ENCODE measurements at regions not wholly inside any gene's neighbourhood (a gene's known extent, or its start where the extent isn't known, plus 50 kb on each side); places are given as distances from the start of the nearest gene placed in this dataset.

DNA sequence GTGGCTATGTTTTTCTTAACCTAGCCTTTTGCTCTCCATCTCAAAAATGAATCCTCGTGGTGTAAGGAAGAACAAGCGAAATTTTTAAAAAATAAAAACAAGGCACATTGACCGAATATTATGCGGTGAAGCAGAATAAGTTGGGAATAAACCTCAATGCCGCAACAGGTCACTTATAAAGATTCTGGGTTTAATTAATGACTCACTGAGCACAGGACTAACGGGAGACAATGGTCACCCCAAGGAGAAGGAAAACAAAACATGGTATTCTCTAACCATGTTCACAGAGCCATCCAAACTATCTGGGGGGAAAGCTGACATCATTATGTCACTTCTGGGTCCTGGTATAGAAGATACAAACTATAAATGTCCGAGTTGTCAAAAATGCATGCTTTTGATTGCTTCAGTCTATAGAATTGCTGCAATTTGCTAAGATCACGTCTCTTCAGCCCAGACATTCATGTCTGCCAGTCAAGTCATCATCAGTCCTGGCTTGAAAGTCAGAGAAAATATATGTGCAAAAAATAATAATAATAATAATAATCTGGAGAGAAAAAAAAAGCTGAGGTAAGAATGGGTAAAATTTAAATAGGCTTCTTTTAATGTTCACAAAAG lies 280.6 kb downstream of the NR2F1-AS1 start:
- POLR2A ChIA-PET: no interaction called here
- CTCF ChIA-PET: no interaction called here
- H3K9me3 ChIP-seq (replicated peaks; ENCODE audit: control insufficient read depth, insufficient read depth, low read length): no peaks in the 10 kb centered on the region
- TF ChIP-seq POLR2AphosphoS5 (IDR thresholded peaks at IDR 0.05; ENCODE audit: insufficient read depth, low read depth, low read length): no peak
- TF ChIP-seq MYC (IDR thresholded peaks at IDR 0.05; ENCODE audit: low read depth, low read length): no peak
- no peak for TF ChIP-seq GATA2 (IDR thresholded peaks at IDR 0.05; ENCODE audit: insufficient read depth, insufficient read length, low read depth, low read length)
- TF ChIP-seq, protein P1, sequence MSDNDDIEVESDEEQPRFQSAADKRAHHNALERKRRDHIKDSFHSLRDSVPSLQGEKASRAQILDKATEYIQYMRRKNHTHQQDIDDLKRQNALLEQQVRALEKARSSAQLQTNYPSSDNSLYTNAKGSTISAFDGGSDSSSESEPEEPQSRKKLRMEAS (IDR thresholded peaks at IDR 0.05; ENCODE audit: insufficient read depth, insufficient read length): no peak
- no peak for TF ChIP-seq FOS (IDR thresholded peaks at IDR 0.05; ENCODE audit: borderline replicate concordance, insufficient read depth, low read length)
- no peak overlapping the region for H3K4me3 ChIP-seq (replicated peaks in 1 of 3; ENCODE audit: insufficient read depth in 1 of 3, low read depth in 1 of 3, low read length in 3 of 3)
- no peaks in the 10 kb centered on the region for H3K9me1 ChIP-seq (replicated peaks; ENCODE audit: control insufficient read depth, extremely low read depth, insufficient read depth, low read length)
- DNase-seq (ENCODE audit: low read depth, low spot score): no peak
- dilution Hi-C loops (cut with MboI; ENCODE audit: extremely low pct_ligation_motif_present, low sequenced_read_pairs) (no loop called here), intact Hi-C loops (cut with micrococcal nuclease) (no loop called here)
- no peaks in the 10 kb centered on the region for H3K27me3 ChIP-seq (ENCODE audit: control insufficient read depth in 2 of 2, insufficient read depth in 2 of 2, low read length in 2 of 2)
- FAIRE-seq: no peak
- H3K79me2 ChIP-seq (ENCODE audit: control insufficient read depth, insufficient read depth, low read length): no peaks in the 10 kb centered on the region
- H3K36me3 ChIP-seq (ENCODE audit: control insufficient read depth in 2 of 2, extremely low read depth in 1 of 2, insufficient read depth in 2 of 2, low read length in 2 of 2): no peaks in the 10 kb centered on the region
- H3K27ac ChIP-seq (ENCODE audit: insufficient read depth, low read depth, low read length): no peak overlapping the region
- peaks cover 8% of the 10 kb centered on the region for H3K4me1 ChIP-seq (ENCODE audit: control insufficient read depth, extremely low read depth, insufficient read depth, low read length)
- no TSS peak for BruUV-seq (replicated peaks)
- no peak overlapping the region for H3K9ac ChIP-seq (replicated peaks; ENCODE audit: extremely low read depth, insufficient read depth, low read length)
- no peak overlapping the region for H3K4me2 ChIP-seq (ENCODE audit: insufficient read depth, low read length)
- no peak overlapping the region for H2AFZ ChIP-seq (ENCODE audit: low read depth, low read length)
- no peaks in the 10 kb centered on the region for H4K20me1 ChIP-seq (replicated peaks; ENCODE audit: control insufficient read depth, extremely low read depth, insufficient read depth, low read length)

DNA sequence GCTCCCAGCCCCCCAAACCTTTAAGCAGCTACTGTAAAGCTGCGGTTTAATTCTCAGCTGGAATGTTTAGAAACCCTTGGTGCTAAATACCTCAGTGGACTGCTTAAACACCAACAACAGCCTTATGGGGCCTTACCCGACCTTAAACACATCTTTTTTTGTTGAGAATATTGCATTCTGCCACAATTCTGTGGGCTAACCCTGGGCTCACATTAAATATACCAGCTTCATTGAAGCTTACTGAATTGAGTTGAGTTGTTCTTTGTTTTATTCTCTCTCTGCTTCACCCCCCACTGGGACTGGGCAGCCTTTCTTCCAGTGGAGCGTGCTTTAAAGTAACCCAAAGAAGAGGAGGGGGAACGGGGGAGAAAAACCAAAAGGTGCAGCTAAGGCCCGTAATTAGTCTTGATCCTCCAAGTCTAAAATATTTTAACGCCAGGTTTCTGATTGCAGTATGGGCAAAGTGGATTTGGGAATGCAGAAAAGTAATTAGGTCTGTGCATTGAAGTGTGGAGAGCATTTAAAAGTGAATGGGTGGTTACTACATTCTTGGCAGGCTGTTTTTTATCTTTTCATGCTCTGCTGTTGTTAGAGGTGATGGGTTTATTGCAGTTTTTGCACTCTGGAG lies 281.2 kb downstream of the NR2F1-AS1 start:
- no peaks in the 10 kb centered on the region for H3K36me3 ChIP-seq (ENCODE audit: control insufficient read depth in 2 of 2, extremely low read depth in 1 of 2, insufficient read depth in 2 of 2, low read length in 2 of 2)
- DNase-seq (ENCODE audit: low read depth, low spot score) (no peak), FAIRE-seq (no peak)
- no peaks in the 10 kb centered on the region for H3K27me3 ChIP-seq (ENCODE audit: control insufficient read depth in 2 of 2, insufficient read depth in 2 of 2, low read length in 2 of 2)
- H2AFZ ChIP-seq (ENCODE audit: low read depth, low read length): no peak overlapping the region
- intact Hi-C loops (cut with micrococcal nuclease) (no loop called here), dilution Hi-C loops (cut with MboI; ENCODE audit: extremely low pct_ligation_motif_present, low sequenced_read_pairs) (no loop called here)
- H3K4me1 ChIP-seq (ENCODE audit: control insufficient read depth, extremely low read depth, insufficient read depth, low read length): peaks cover 8% of the 10 kb centered on the region
- POLR2A ChIA-PET: no interaction called here
- TF ChIP-seq, protein P1 (IDR thresholded peaks at IDR 0.05; ENCODE audit: insufficient read depth, insufficient read length): no peak
- TF ChIP-seq POLR2A (IDR thresholded peaks at IDR 0.05; ENCODE audit: low read depth, low read length) (no peak), JUN (IDR thresholded peaks at IDR 0.05; ENCODE audit: borderline replicate concordance, insufficient read depth, insufficient read length, low read depth) (no peak), MYC (IDR thresholded peaks at IDR 0.05; ENCODE audit: low read depth, low read length) (no peak), FOS (IDR thresholded peaks at IDR 0.05; ENCODE audit: borderline replicate concordance, insufficient read depth, low read length) (no peak), POLR2AphosphoS5 (IDR thresholded peaks at IDR 0.05; ENCODE audit: insufficient read depth, low read depth, low read length) (no peak), EZH2 (IDR thresholded peaks at IDR 0.05; ENCODE audit: borderline replicate concordance, low read depth, low read length, severe bottlenecking) (no peak), GATA2 (IDR thresholded peaks at IDR 0.05; ENCODE audit: insufficient read depth, insufficient read length, low read depth, low read length) (no peak)
- TF ChIP-seq, protein P2, sequence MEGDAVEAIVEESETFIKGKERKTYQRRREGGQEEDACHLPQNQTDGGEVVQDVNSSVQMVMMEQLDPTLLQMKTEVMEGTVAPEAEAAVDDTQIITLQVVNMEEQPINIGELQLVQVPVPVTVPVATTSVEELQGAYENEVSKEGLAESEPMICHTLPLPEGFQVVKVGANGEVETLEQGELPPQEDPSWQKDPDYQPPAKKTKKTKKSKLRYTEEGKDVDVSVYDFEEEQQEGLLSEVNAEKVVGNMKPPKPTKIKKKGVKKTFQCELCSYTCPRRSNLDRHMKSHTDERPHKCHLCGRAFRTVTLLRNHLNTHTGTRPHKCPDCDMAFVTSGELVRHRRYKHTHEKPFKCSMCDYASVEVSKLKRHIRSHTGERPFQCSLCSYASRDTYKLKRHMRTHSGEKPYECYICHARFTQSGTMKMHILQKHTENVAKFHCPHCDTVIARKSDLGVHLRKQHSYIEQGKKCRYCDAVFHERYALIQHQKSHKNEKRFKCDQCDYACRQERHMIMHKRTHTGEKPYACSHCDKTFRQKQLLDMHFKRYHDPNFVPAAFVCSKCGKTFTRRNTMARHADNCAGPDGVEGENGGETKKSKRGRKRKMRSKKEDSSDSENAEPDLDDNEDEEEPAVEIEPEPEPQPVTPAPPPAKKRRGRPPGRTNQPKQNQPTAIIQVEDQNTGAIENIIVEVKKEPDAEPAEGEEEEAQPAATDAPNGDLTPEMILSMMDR (IDR thresholded peaks at IDR 0.05; ENCODE audit: extremely low read depth in 1 of 2, insufficient read depth in 1 of 2, low read depth in 1 of 2, low read length in 2 of 2): no peak
- no peaks in the 10 kb centered on the region for H3K9me1 ChIP-seq (replicated peaks; ENCODE audit: control insufficient read depth, extremely low read depth, insufficient read depth, low read length)
- no peak overlapping the region for H3K4me2 ChIP-seq (ENCODE audit: insufficient read depth, low read length)
- CTCF ChIA-PET: interaction anchor here (1.2 kb wide), 1 partner anchor 20 kb away, joined by 3 read pairs; no protein-coding TSS in a partner anchor
- H3K4me3 ChIP-seq (replicated peaks in 1 of 3; ENCODE audit: insufficient read depth in 1 of 3, low read depth in 1 of 3, low read length in 3 of 3): no peak overlapping the region
- H3K27ac ChIP-seq (ENCODE audit: insufficient read depth, low read depth, low read length): no peak overlapping the region
- no peaks in the 10 kb centered on the region for H3K9me3 ChIP-seq (replicated peaks; ENCODE audit: control insufficient read depth, insufficient read depth, low read length)
- no peaks in the 10 kb centered on the region for H3K79me2 ChIP-seq (ENCODE audit: control insufficient read depth, insufficient read depth, low read length)
- no TSS peak for BruUV-seq (replicated peaks)
- no peaks in the 10 kb centered on the region for H4K20me1 ChIP-seq (replicated peaks; ENCODE audit: control insufficient read depth, extremely low read depth, insufficient read depth, low read length)
- H3K9ac ChIP-seq (replicated peaks; ENCODE audit: extremely low read depth, insufficient read depth, low read length): no peak overlapping the region

Data from endothelial cell of umbilical vein (primary cell).